Mammary epithelial cell (primary cell): ENCODE measurements at regions not wholly inside any gene's neighbourhood (a gene's known extent, or its start where the extent isn't known, plus 50 kb on each side); places are given as distances from the start of the nearest gene placed in this dataset.

Experiments used
- CTCF ChIP-seq, 2 donors: IDR thresholded peaks in 1 of 2; conservative IDR thresholded peaks in 1 of 2; 2 replicates each; pipeline ENCODE4 v1.5.1; 2011 to 2012; ENCODE audit warnings: inconsistent platforms in 2 of 2, low read length in 2 of 2, mild to moderate bottlenecking in 2 of 2, control low read depth in 1 of 2, low read depth in 1 of 2; ENCODE audit not compliant: insufficient read depth in 1 of 2; ENCODE audit errors: extremely low read depth in 1 of 2
- EZH2 ChIP-seq: IDR thresholded peaks from 2 replicates; pipeline ENCODE4 v1.6.1; 2012; ENCODE audit warnings: low read length, inconsistent platforms, borderline replicate concordance

DNA sequence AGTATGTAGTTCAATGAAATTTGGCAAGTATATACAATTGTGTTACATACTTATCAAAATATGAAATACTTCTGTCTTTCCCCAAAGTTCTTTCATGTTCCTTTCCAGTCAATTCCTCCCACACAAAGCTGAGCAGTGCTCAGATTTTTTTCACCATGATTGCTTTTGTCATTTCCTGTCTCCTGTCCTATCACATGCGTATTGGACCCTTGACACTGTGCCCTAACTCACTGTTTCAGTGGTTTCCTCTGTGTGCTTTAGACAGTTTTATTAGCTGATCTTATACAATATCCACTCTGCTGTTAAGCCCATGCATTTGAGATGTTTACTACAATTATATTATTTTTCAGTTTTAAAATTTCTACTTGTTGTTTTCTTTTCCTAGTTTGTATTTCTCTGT lies 463.6 kb upstream of the MEF2C start:
- TF ChIP-seq CTCF (conservative IDR thresholded peaks at IDR 0.05 in 1 of 2, IDR thresholded peaks at IDR 0.05 in 1 of 2; ENCODE audit: extremely low read depth in 1 of 2, insufficient read depth in 1 of 2, low read depth in 1 of 2, low read length in 2 of 2) (no peak), EZH2 (no peak)
